H4 (cell line): ENCODE measurements at regions not wholly inside any gene's neighbourhood (a gene's known extent, or its start where the extent isn't known, plus 50 kb on each side); places are given as distances from the start of the nearest gene placed in this dataset.

Experiments
- DNase-seq: peaks from one replicate; pipeline ENCODE4 v3.0.0-alpha.2; 2015; ENCODE audit warnings: low spot score

DNA sequence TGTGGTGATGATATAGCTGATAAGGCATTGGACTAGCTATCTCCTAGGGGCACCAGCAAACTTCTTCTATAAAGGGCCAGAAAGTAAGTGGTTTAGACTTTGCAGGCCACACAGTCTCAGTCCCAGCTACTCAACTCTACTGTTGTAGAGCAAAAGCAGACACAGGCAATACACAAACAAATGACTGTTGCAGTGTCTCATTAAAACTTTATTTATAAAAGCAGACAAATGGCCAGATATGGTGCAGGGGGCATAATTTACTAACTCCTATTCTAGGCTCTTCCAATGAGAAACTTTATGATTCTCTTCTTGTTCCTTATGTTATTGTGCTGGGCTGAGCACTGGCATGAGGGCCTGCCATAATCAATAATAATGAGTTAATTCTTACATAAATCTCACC, 176.8 kb upstream of the POU3F1 start:
- no peak for DNase-seq

DNA sequence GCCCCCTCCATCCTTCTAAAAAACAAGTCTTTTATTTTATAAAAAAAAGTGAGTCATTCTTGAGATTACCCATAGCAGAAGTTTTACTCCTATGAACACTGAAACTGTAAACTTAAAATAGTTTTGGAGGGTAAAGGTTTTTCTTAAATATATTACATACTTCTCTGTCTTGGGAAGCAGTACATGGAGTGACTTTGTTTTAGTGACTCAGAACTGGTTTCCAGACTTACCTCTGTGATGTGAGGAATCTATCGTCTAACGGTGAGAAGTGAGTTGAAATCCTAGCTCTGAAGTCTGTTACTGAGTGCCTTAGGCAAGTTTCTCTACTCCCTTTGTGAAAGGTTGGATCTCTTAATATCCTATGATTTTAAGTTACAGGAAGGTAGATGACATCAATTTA, 176.3 kb upstream of the POU3F1 start:
- no peak for DNase-seq

DNA sequence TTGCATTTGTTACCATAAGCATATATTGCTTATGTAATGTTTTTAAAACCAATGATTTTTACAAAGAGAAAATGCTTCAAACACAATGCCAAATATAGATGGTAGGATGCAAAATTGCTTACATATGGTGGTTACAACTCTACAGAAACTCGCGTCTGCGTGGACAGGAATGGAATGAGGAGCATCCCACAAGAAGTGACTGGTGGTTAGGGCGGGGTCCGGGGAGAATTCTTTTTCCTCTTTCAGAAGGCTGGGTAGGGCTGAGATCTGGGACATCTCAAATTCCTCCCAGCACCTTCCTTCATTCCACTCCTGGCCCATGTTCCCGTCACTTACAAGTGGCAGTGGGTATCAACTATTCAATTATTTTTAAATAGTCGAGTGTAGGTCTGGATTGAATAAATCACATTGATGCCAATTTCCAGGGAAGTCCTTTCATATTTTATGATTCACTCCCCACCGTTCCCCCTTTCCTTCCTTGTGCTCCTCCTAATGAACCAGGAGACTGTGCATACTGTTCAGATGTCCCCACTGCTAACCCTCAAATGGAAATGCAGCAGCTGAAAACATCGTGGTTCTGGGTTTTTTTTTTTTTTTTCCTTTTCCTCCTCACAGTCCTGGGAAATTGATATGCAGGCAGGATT, 174.5 kb upstream of the POU3F1 start:
- DNase-seq = peak; percentile 59

DNA sequence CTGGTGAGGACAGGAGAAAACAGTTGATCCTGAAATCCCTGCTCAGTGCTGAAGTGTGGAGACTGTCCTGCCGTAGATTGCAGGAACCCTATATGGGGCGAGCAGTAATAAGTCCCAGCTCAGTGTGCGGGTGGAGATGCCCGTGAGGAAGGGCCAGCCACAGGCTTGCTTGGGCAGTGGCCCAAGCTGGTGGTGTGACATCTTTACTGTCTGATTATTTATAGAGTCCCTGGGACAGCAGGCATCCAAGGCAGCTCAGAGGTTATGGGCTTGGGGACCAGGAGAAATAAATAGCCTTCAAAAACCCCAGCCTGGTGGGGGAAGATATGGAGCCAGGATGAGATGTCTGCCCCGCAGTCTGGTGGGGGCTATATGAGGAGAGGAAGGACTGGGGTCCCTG, 170.7 kb upstream of the POU3F1 start:
- DNase-seq = no peak

DNA sequence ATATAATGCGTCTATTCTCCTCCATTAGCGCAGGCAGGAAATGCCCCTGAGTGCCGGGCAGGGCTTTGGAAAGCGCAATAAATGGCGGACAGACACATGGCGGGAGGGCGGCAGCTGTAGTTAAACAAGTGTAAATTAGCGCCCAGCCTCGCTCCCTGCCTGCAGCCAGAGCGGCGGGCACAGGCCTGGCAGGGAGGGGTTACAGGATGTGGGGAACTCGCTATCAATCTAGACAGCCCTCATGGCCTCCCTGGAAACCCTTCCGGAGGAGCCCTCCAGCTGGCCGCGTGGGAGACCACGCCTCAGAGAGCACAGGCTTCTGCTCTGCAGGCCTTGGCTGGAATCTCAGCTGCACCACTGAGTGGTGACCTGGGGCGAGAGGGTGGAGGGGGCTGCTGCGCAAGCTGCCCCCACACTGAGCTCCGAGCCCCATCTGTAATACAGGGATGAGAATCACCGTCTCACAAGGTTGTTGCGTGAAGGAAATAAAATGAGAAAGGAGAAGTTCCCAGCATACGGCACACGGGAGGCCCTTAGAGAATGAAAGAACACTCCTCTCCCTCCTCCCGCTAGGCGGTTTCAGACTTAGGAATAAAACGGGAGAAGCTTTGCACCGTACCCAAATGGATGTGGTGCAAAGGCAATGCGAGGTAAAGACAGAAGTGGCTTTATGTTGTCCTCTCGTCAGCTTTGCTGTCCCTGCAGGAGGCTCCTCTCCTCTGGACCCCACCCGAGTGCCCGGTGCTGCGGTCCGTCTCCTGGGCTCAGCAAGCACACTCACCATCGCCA, 167.2 kb upstream of the POU3F1 start:
- no peak for DNase-seq

DNA sequence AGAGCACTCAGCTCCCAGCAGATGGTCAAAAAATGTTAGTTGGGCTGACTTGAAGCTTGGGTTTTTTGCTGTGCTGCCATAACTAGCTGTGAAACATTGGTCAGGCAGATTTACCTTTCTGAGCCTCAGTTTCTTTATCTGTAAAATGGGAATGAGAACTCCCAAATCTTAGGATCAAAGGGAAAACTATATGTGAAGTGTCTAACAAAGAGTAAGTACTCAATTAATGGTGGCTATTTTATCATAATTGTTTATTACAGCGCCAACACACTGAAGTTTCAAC, 164.2 kb upstream of the POU3F1 start:
- DNase-seq = no peak

DNA sequence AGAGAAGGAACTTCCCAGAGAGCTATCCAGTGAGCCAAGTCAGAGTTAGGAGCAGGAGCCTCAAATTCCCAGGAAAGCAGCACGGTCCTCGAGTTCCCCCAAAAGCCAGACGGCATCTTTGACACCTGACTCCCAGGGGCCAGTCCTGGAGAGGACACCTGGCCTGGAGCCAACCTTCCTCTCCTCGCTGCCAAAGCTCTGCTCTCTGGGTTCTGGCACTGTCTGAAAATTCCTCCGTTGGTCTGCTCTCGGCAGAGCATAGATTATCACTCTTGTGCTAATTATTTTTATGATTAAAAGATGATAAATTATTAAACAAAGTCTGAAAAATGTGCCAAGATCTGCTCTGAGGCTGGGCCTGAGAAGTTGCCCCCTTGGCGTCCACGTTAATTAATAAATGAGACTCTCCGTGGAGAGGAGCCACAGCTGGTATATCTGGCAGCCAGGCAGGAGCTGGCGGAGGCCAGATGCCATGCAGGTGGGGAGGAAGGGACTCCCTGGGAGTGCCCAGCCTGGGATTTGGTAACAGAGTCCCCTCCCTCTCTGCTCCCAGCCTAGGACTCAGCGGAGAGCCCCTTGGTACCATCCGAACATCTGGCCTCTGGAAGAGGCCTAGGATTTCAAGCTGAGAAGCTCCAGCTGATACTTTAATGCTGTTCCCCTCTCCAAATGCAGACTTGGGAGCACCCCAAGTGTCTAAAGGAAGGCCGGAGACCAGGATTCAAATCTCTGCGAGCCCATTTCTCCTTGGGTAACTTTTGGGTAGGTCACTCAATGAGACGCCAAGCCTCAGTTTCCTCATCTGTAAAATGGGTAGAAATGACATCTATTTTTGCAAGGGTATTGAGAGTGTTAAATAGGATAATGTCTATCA, 163.7 kb upstream of the POU3F1 start:
- no peak for DNase-seq

DNA sequence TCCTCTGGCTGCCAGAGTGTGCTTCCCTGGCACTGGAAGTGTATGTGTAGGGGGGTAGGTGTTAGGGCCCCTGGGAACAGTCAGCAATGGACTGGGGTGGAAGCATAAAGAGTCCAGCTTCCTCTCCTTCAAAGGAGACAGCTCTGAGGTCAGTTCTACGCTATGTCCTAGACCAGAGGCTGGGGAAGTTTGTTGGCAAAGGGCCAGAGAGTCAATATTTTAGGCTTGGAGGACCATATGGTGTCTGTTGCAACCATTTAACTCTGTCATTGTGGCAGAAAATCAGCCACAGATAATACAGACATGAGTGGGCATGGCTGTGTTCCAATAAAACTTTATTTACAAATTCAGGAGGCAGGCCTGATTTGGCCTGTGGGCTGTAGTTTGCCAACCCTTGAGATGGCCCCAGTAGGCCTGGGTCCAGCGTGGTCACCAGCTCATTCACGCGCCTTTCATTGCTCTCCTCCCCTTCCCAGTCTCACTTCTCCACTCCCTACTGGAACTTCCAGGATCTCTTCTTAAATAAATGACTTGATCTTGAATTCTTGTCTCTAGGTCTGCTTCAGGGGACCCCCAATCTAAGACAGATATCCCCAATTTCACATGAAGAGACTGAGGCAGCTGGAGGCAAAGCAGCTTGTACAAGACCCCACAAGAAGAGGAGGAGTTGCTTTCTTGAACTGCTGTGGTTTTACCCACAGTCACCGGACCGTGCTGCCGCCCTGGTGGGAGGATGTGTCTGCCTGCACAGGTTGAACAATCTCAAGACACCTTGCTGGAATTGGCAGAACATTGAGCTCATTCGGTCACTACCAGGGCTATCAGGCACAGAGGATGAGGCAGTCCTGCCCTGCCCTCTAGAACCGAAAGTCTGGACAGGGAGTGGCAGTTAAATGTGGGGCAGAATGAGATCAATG, 162.4 kb upstream of the POU3F1 start:
- DNase-seq = no peak

DNA sequence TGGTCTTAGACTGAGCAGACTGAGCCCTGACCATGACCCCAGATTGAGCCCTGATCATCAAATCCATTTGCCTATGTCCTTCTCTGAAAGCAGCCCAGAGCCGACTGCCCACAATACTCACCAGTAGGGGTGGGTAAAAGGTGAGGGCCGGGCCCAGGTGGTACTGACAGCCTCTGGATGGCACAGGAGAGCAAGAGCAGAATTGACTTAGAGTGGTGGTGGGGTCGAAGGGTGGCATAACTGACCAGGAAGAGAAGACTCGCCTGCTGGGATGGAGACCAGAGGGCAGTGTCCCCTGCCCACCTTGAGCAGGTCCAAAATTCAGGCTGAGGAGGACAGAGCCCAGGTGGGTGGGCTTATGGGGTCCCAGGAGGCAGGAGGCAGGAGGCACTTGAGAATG, 161.3 kb upstream of the POU3F1 start:
- no peak for DNase-seq

DNA sequence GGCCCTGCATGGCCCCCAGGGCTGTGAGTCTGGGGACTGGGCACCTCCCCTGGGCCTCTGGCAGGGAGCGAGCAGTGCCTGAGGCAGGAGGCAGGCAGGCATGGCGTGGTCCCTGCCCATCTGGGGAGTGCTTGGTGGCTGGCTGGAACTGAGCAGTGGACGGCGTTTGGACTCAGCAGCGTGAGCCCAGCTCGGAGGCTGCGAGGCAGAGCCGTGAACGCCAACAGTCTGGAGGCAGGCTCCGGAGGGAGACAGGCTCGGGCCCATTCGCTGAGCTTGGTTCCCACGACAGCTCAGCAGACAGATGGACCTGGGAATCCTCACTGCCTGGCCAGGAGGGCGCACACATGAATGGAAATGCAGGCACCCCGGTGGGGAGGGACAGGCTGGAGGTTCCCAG, 160.7 kb upstream of the POU3F1 start:
- no peak for DNase-seq

DNA sequence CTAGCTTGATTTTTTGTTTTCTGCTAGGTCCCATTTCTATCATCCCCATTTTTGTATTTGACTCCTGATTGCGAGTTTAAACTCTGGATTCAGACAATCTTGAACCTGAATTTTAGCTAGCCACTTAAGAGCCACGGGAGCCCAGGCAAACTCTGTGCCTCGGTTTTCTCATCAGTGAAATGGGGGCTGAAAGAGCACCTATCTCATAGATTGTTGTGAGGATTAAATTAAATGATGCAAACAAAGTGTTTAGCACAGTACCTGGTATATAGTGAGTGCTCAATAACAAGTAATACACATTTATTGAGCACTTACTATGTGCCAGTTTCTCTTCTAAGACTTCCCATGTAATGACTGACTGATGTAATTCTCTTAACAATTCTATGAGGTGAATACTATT, 158.1 kb upstream of the POU3F1 start:
- DNase-seq = no peak

DNA sequence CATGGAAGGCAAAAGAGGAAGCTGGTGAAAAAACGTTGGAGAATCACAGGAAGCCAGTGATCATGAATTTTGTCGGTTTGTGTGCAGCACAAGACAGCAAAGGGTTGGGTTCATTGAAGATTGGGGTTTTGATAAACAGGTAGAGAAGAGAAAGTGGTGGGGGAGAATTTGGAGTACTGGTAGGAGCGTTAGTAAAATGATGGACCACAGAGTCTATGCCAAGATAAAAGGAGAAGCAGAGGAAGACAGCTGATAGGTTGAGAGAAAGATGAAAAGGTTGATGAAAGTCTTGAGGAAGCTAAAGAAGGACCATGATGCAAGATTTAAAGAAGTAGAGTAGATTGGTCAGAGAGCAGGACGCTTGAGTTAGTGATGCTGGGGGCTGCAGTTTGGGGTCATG, 156.8 kb upstream of the POU3F1 start:
- no peak for DNase-seq

DNA sequence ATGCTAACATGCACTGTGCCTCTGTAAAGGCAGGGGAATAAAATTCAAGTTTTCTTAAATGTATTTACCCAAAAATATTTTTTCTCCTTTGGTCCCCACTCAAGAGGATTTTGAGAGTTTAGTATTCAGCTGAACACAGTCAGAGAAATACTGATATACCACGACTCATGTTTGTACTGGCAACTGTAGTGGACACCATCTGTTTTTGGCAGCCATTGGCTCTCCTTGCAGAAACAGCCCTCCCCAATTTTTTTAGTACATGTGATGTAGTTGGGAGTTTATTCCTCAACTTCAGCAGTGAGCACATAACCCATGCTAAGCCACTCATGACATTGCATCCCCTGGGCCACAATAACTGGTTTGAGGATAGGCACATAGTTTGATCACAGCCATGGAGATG, 154.8 kb upstream of the POU3F1 start:
- no peak for DNase-seq

DNA sequence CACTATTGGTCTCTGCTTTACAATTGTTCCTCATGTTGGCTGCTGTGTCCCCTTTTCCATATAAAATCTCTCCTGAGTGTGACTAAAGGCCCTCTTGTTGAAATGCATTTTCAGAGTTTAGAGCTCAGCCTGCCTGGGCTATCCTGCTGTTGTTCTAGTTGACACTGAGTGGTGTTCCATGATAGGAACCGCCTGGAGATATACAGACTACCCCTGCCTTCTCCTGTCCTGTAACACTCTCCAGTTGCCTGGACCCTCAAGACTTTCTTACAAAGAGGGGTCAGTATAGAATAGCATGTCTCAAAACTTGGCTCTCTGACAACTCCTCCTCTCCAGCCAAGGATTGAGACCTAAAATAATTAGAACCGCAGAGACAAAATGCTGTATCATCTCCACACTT, 152.0 kb upstream of the POU3F1 start:
- DNase-seq = no peak

DNA sequence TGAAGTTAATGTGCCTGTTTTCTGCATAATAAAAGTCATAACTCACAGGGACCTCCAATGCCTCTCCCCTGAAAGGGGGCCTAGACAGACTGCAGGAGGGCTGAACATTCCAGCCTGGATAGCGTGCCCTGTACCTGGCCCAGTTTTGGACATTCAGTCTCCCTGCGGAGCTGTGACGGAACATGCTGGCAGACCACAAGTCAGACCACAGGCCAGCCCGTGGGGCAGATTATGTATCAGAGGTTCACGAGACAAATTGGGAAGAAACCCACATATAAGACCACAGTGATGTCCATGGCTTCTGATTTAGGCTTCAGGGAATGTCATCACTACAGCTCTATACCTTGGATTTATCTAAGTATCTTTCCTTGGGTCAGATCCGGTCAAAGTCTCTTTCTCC, 151.5 kb upstream of the POU3F1 start:
- no peak for DNase-seq

DNA sequence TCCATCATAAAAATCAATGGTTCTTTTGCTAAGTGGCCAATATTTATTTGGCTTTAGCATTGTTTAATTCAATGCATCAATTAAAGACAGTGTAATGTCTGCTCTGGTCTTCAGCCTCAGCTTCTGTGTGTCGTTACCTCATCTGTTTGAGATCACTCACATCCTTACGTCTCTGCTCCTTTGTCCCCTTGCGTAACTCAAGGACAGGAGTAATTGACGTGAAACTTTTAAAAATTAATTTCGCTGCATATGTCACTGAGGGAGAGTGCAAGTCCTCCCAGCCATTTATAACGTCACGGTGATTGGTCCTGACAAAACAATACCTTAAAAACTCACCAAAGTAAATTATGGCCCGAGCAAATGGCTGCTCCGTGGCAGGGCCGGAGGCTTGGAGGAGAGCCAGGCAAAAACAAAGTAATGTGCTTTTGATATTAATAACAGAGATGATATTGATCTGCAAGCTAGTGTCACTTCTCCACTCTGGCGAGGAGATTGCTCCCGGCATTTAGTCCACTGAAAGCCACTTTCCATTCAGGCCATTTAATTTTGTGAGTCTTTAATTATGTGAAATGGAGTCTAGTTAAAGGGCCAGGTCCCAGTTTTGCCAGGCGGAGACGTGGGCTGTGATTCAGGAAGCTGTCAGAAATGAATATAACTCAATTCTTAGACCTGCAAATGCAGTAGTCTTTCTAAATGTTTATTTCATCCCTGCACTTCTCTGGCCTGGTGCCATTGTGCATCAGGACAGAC, 150.9 kb upstream of the POU3F1 start:
- no peak for DNase-seq

DNA sequence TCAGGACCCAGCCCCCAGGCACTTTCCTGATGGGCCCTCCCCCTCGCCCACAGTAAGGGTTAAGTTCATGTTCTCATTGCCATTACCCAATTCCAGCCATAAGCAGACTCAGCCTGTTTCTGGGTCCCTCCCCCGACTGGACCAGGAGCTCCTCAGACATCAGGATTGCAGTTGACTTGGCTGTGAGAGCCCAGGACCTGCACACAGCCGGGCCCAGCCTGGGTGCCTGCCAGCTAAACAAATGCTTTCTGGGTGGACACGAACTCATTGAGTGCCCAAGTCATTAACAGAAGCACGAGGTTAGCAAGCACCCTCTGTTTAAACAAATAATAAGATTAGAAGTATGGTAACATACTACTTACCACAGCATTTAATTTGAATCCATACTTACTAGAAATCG, 147.9 kb upstream of the POU3F1 start:
- DNase-seq = no peak

DNA sequence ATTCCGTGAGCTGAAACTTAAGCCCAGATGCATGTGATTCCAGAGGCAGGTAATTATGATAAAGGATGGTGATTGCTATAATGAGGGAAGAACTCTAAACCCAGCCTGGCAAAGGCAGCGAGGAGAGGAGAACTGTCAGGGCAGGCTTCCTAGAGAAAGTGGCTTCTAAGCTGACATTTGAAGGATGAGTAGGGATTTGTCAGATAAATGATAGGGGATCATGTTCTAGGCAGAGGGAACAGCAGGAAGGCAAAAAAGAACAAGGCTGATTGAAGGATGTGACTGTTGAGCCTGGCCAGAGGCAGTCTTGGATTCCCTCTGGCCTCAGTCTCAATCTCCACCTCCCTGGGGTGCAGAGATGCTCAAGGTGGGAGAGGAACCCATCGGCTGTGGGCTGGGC, 146.4 kb upstream of the POU3F1 start:
- no peak for DNase-seq

DNA sequence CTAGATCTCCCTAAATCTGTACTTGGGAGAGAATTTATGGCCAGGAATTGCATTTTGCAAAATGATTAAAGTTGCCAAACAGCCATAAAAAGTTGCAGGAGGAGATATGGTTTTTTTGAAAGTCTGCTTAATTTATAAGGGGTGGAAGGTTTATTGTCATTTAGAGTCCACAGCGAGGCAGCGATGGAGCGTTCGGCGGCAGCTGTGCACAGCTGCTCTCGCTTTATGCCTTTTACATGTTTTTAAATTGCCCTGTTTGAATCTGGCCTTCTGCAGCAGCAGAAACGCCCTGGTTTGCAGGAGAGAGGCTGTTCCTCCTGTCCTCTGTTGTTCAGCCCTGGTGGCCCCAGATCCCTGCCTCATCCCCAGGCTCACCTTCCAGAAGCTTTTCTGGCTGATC, 144.9 kb upstream of the POU3F1 start:
- DNase-seq = no peak

DNA sequence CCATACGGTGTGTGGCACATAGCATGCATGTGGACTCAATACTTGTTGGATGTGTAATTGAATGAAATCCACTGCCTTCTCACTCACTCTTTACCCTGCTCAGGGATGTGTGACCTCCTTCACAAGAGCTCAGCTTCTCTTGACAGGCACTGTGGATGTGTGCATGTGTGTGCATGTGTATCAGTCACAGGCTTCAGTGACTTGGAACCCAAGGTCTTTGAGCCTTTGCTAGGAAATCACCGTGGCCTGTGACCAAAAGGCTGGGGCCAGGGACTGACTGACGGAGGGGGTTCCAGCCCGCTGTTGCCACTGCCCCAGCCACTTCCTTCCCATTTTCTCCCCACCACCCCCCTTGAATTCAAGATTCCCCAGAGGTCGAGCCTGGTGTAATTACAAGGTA, 144.4 kb upstream of the POU3F1 start:
- no peak for DNase-seq

DNA sequence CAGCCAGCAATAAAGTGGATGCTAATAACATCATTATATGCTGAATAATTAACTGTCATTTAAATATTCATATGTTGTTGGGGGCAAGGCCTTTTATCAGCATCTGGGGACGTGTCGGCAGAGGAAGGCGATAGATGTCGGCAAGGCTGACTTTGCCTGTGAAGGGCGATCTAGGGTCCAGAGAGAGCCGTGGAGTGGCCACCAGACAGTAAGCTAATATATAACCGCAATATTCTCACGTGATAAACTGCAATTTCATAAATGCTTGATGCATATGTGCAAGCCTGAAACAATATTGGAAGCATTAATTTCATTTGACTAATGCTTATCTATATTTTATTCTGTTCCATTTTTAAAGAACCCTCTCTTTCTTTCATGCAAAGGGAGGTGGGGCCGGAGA, 141.0 kb upstream of the POU3F1 start:
- DNase-seq = no peak
